WI38 (cell line): ENCODE measurements at regions not wholly inside any gene's neighbourhood (a gene's known extent, or its start where the extent isn't known, plus 50 kb on each side); places are given as distances from the start of the nearest gene placed in this dataset.

Experiments used
- H3K4me3 ChIP-seq: 2 replicates; pipeline ENCODE4 v1.5.1; 2011; ENCODE audit warnings: low read depth, mild to moderate bottlenecking, control low read depth, low read length
- TF ChIP-seq, protein P1 (sequence below): IDR thresholded peaks from 2 replicates; pipeline ENCODE4 v1.5.1; 2012; ENCODE audit warnings: low read depth, mild to moderate bottlenecking, control low read depth, low read length

DNA sequence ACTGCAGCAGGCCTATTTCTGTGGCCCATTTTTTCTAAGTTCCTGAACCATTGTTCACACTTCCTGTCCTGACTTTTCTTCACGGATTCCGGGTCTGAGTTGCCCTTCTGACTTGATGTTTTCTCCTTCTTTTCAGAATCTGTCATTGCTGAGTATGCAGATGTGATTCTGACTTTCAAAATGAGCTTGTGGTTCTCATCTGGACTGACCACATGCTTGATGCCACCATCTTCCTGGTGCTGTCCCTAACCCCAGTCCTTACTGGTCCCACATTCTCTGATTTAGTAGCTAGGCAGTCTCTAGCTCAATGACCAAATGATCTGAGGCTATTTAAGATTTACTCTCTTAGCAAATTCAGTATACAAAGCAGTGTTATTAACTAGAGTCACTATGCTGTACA, 822.3 kb upstream of the TENM3 start:
- no peak overlapping the region for H3K4me3 ChIP-seq
- TF ChIP-seq, protein P1, sequence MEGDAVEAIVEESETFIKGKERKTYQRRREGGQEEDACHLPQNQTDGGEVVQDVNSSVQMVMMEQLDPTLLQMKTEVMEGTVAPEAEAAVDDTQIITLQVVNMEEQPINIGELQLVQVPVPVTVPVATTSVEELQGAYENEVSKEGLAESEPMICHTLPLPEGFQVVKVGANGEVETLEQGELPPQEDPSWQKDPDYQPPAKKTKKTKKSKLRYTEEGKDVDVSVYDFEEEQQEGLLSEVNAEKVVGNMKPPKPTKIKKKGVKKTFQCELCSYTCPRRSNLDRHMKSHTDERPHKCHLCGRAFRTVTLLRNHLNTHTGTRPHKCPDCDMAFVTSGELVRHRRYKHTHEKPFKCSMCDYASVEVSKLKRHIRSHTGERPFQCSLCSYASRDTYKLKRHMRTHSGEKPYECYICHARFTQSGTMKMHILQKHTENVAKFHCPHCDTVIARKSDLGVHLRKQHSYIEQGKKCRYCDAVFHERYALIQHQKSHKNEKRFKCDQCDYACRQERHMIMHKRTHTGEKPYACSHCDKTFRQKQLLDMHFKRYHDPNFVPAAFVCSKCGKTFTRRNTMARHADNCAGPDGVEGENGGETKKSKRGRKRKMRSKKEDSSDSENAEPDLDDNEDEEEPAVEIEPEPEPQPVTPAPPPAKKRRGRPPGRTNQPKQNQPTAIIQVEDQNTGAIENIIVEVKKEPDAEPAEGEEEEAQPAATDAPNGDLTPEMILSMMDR, result no peak

GRCh38 chr4:181424362-181425016, 818.7 kb upstream of the TENM3 start:
- TF ChIP-seq, protein P1, result no peak
- no peak overlapping the region for H3K4me3 ChIP-seq

DNA sequence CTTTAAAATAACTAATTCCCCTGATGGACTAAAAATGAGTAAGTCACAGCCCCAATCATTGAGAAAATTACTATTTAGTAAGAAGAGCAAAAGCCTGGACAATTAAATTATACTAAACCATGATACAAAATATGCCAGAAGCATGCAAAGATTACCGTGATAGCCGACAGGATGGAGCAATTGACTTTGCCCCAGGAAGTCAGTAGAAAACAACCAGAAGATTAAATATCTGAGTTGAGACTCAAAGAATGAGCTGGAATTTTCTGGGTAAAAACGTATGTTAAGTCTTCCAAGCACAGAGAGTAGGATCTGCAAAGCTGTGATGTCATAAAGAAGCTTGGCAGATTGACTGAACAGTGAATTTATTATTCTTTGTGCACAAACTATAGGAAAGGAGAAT, 816.1 kb upstream of the TENM3 start:
- no peak overlapping the region for H3K4me3 ChIP-seq
- TF ChIP-seq, protein P1, result no peak

- TF ChIP-seq, protein P1, result no peak
- no peak overlapping the region for H3K4me3 ChIP-seq
These were observed 812.2 kb upstream of the TENM3 start for GRCh38 chr4:181431006-181431405.

DNA sequence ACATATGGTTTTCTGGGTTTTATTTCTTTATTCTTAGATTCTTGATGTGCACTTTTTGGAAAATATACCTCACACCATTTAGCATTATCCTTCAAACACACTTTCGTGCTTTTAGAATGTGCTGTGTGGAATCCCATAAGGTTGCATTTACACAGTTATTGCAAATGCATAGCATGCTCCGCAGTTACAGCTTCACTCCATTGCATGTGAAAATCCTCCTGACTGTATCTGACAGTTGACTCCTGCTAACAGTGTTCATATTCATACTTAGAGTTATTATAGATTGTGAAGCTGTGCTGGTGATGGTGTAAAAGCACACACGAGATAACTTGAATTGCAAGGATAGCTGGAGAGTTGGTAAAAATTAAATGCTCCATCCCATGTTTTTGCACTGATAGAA, 811.5 kb upstream of the TENM3 start:
- TF ChIP-seq, protein P1, result no peak
- H3K4me3 ChIP-seq, result no peak overlapping the region

DNA sequence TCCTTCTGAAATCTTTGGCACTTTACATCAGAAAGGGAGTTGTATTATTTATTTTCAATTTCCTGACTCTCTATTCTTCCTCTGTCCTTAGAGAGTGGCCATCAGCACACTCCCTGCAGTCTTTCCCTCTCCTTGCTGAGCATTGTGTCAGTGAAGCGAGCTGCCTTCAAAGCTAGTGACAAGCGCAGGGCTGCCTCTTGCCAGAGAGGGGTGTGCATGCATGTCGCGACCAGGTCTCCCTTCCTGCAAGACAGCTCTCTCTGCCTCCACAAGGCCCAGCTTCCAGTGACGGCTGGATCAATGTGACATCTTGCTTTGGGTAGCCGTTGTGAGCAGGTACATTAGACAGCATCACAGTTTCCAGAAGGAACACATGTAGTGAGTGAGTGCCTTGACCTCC, 810.9 kb upstream of the TENM3 start:
- TF ChIP-seq, protein P1, result no peak
- H3K4me3 ChIP-seq, result no peak overlapping the region

- TF ChIP-seq, protein P1, result no peak
- no peak overlapping the region for H3K4me3 ChIP-seq
These were observed 805.3 kb upstream of the TENM3 start for GRCh38 chr4:181437895-181438294.
